Neural crest cell (in vitro differentiated cells): ENCODE measurements at regions not wholly inside any gene's neighbourhood (a gene's known extent, or its start where the extent isn't known, plus 50 kb on each side); places are given as distances from the start of the nearest gene placed in this dataset.

Experiments used
- DNase-seq: peaks from one replicate; pipeline ENCODE4 v3.0.0; 2021; ENCODE audit warnings: low read depth, mixed read lengths, low spot score
- H3K27ac Mint-ChIP-seq: one replicate; pipeline ENCODE4 v1.8.0; 2021; ENCODE audit warnings: mild to moderate bottlenecking, mixed read lengths; ENCODE audit not compliant: unreplicated experiment
- H3K27me3 Mint-ChIP-seq: 2 replicates; pipeline ENCODE4 v1.8.0; 2021; ENCODE audit warnings: low read depth, mild to moderate bottlenecking, mixed read lengths
- H3K36me3 Mint-ChIP-seq: 2 replicates; pipeline ENCODE4 v1.8.0; 2021; ENCODE audit warnings: low read depth, mild to moderate bottlenecking, mixed read lengths
- H3K4me1 Mint-ChIP-seq: 2 replicates; pipeline ENCODE4 v1.8.0; 2021; ENCODE audit warnings: mixed read lengths
- H3K4me3 Mint-ChIP-seq: one replicate; pipeline ENCODE4 v1.8.0; 2021; ENCODE audit warnings: mild to moderate bottlenecking, mixed read lengths
- H3K9me3 Mint-ChIP-seq: 2 replicates; pipeline ENCODE4 v1.8.0; 2021; ENCODE audit warnings: mixed read lengths
- TF ChIP-seq, protein P1 (sequence below): fragments of 200-600 bp; sonication (generic); conservative IDR thresholded peaks from 2 replicates; pipeline ENCODE4 v1.5.0; 2021; ENCODE audit warnings: antibody characterized with exemption, mild to moderate bottlenecking

DNA sequence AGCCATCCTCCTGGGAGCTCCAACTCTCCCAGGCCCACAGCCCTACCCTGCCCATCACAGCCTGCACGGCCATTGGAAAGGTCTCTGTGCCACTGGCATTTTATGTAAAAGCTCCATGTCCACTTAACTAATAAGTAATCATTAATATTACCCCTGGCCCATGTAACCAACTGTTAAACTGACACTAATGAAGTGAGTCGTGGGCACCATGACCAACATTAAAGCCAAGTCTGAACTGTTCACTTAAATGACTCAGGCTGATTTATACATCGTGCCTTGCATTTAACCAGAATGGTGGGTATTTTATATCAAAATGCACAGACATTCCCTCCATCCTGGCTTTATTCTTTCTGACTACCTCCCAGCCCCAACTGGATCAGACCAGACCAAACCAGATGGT, 229.3 kb downstream of the SOX9 start:
- Mint-ChIP-seq H3K4me3 (no peak overlapping the region), H3K27ac (no peak overlapping the region), H3K9me3 (no peaks in the 10 kb centered on the region), H3K36me3 (no peaks in the 10 kb centered on the region), H3K4me1 (peaks cover 8% of the 10 kb centered on the region), H3K27me3 (no peaks in the 10 kb centered on the region)
- TF ChIP-seq, protein P1, sequence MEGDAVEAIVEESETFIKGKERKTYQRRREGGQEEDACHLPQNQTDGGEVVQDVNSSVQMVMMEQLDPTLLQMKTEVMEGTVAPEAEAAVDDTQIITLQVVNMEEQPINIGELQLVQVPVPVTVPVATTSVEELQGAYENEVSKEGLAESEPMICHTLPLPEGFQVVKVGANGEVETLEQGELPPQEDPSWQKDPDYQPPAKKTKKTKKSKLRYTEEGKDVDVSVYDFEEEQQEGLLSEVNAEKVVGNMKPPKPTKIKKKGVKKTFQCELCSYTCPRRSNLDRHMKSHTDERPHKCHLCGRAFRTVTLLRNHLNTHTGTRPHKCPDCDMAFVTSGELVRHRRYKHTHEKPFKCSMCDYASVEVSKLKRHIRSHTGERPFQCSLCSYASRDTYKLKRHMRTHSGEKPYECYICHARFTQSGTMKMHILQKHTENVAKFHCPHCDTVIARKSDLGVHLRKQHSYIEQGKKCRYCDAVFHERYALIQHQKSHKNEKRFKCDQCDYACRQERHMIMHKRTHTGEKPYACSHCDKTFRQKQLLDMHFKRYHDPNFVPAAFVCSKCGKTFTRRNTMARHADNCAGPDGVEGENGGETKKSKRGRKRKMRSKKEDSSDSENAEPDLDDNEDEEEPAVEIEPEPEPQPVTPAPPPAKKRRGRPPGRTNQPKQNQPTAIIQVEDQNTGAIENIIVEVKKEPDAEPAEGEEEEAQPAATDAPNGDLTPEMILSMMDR: no peak
- no peak for DNase-seq

- H3K27me3 Mint-ChIP-seq: no peaks in the 10 kb centered on the region
- TF ChIP-seq, protein P1: no peak
- no peak overlapping the region for H3K27ac Mint-ChIP-seq
- peaks cover 8% of the 10 kb centered on the region for H3K4me1 Mint-ChIP-seq
- no peak overlapping the region for H3K4me3 Mint-ChIP-seq
- no peak for DNase-seq
- H3K9me3 Mint-ChIP-seq: peaks cover 3% of the 10 kb centered on the region
- H3K36me3 Mint-ChIP-seq: no peaks in the 10 kb centered on the region
Observed at GRCh38 chr17:72351365-72351764, 230.5 kb downstream of the SOX9 start.

DNA sequence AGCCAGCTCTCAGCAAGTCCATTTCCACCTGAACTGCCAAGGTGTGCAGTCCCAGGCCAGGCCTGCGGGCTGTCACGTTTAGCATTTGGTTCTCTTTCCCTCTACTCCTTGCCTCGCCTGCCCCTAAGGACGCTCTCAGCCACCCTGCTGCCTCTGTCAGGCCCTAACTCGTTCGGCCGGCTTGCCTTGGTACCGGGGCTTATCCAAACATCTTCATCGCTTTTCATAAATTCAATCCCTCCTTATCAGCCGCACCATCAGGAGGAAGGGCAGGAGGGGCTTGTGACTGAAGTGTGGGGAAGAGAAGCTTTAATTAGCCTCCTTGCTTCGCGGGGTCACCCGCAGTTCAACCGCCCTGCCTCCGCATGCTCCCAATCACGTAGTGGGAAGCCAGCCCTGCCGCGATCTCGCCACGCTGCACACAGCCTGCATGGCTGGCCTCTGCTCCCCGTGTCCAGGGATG, 231.1 kb downstream of the SOX9 start:
- Mint-ChIP-seq H3K27me3 (no peaks in the 10 kb centered on the region), H3K4me3 (no peak overlapping the region), H3K9me3 (peaks cover 3% of the 10 kb centered on the region), H3K36me3 (no peaks in the 10 kb centered on the region), H3K4me1 (peaks cover 8% of the 10 kb centered on the region), H3K27ac (no peak overlapping the region)
- TF ChIP-seq, protein P1: peak; percentile 16
- DNase-seq: no peak

- Mint-ChIP-seq H3K4me1 (peaks cover 8% of the 10 kb centered on the region), H3K4me3 (no peak overlapping the region), H3K27ac (no peak overlapping the region), H3K27me3 (no peaks in the 10 kb centered on the region), H3K9me3 (peaks cover 3% of the 10 kb centered on the region), H3K36me3 (no peaks in the 10 kb centered on the region)
- no peak for DNase-seq
- TF ChIP-seq, protein P1: no peak
Observed at GRCh38 chr17:72353502-72353901, 232.7 kb downstream of the SOX9 start.

DNA sequence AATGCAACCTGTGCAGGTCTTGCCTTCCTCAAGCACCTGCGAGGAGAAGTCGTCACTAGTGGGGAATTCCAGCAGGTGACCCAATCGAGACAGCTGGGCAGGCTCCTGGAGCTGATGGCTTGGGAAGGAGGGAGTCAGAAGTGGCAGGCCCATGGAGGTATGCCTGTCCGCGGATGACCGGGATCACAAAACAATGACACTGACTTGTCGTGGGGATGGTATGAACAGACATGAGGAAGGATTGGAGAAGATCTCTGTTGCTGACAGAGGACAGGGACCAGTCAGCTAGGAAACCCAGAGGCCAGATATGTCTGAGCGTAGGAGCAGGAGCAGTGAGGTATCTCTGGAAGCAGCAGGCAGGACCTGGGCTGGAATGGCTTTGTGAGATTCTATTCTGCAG, 233.3 kb downstream of the SOX9 start:
- DNase-seq: no peak
- Mint-ChIP-seq H3K36me3 (no peaks in the 10 kb centered on the region), H3K27ac (no peak overlapping the region), H3K4me1 (peaks cover 8% of the 10 kb centered on the region), H3K9me3 (peaks cover 3% of the 10 kb centered on the region), H3K4me3 (no peak overlapping the region), H3K27me3 (no peaks in the 10 kb centered on the region)
- TF ChIP-seq, protein P1: no peak
